DMS53 (cell line): ENCODE measurements at regions not wholly inside any gene's neighbourhood (a gene's known extent, or its start where the extent isn't known, plus 50 kb on each side); places are given as distances from the start of the nearest gene placed in this dataset.

ENCODE experiments used
- DNase-seq: peaks from one replicate; lab custom pipeline; 2025; lab: John Stamatoyannopoulos, UW

- no peak for DNase-seq
Measured at GRCh38 chr6:23154159-23154558, 584.8 kb downstream of the HDGFL1 start.

- DNase-seq: no peak
Measured at GRCh38 chr6:23170049-23170448, 600.7 kb downstream of the HDGFL1 start.

- DNase-seq: no peak
Measured at GRCh38 chr6:23173234-23173633, 603.9 kb downstream of the HDGFL1 start.

GRCh38 chr6:23174781-23175361 lies 605.5 kb downstream of the HDGFL1 start:
- DNase-seq: no peak

- no peak for DNase-seq
Measured at GRCh38 chr6:23175391-23175790, 606.0 kb downstream of the HDGFL1 start.

- DNase-seq: no peak
Measured at GRCh38 chr6:23176471-23176870, 607.1 kb downstream of the HDGFL1 start.

GRCh38 chr6:23176883-23177282 lies 607.5 kb downstream of the HDGFL1 start:
- no peak for DNase-seq

- no peak for DNase-seq
Measured at GRCh38 chr6:23177806-23178205, 608.4 kb downstream of the HDGFL1 start.

GRCh38 chr6:23179994-23180393 lies 610.6 kb downstream of the HDGFL1 start:
- DNase-seq: no peak

GRCh38 chr6:23180504-23181293 lies 611.3 kb downstream of the HDGFL1 start:
- peak; percentile 50 for DNase-seq

GRCh38 chr6:23181356-23182110 lies 612.2 kb downstream of the HDGFL1 start:
- no peak for DNase-seq

GRCh38 chr6:23183846-23184245 lies 614.5 kb downstream of the HDGFL1 start:
- no peak for DNase-seq

- DNase-seq: no peak
Measured at GRCh38 chr6:23184351-23184750, 615.0 kb downstream of the HDGFL1 start.

GRCh38 chr6:23195487-23195886 lies 626.1 kb downstream of the HDGFL1 start:
- no peak for DNase-seq

GRCh38 chr6:23199541-23199940 lies 630.2 kb downstream of the HDGFL1 start:
- no peak for DNase-seq

GRCh38 chr6:23200946-23201345 lies 631.6 kb downstream of the HDGFL1 start:
- no peak for DNase-seq

GRCh38 chr6:23202207-23202606 lies 632.8 kb downstream of the HDGFL1 start:
- DNase-seq: no peak

- no peak for DNase-seq
Measured at GRCh38 chr6:23212398-23212797, 643.0 kb downstream of the HDGFL1 start.

GRCh38 chr6:23213193-23213592 lies 643.8 kb downstream of the HDGFL1 start:
- DNase-seq: no peak

- DNase-seq: no peak
Measured at GRCh38 chr6:23213651-23214050, 644.3 kb downstream of the HDGFL1 start.

GRCh38 chr6:23218751-23219150 lies 649.4 kb downstream of the HDGFL1 start:
- peak; percentile 46 for DNase-seq

GRCh38 chr6:23222724-23223123 lies 653.4 kb downstream of the HDGFL1 start:
- DNase-seq: no peak

- no peak for DNase-seq
Measured at GRCh38 chr6:23224540-23224939, 655.2 kb downstream of the HDGFL1 start.
